Vagina (tissue), 2 donors: ENCODE measurements at regions not wholly inside any gene's neighbourhood (a gene's known extent, or its start where the extent isn't known, plus 50 kb on each side); places are given as distances from the start of the nearest gene placed in this dataset.

Experiments used
- DNase-seq, 2 donors: peaks; one replicate each; pipeline ENCODE4 v3.0.0-alpha.2; 2017; ENCODE audit errors: extremely low spot score in 2 of 2
- H3K27ac ChIP-seq: fragments of 200-600 bp; sonication (generic); one replicate; pipeline ENCODE4 v1.5.1; 2019
- H3K27me3 ChIP-seq: fragments of 200-600 bp; sonication (generic); one replicate; pipeline ENCODE4 v1.5.1; 2019
- H3K36me3 ChIP-seq, 2 donors: fragments of 200-600 bp; sonication (generic); one replicate each; pipeline ENCODE4 v1.5.1; 2017 to 2019
- H3K4me1 ChIP-seq: fragments of 200-600 bp; sonication (generic); one replicate; pipeline ENCODE4 v1.5.1; 2019
- H3K4me3 ChIP-seq, 2 donors: fragments of 200-600 bp; sonication (generic); 1 replicate in 1 of 2; 2 replicates in 1 of 2; pipeline ENCODE4 v1.5.1; 2016 to 2019
- H3K9me3 ChIP-seq: fragments of 200-600 bp; sonication (generic); one replicate; pipeline ENCODE4 v1.5.1; 2019
- POLR2A ChIP-seq, 2 donors: fragments of 450-650 bp; IDR thresholded peaks; one replicate each; pipeline ENCODE4 v1.6.1; 2017; ENCODE audit warnings: antibody characterized with exemption in 2 of 2, mild to moderate bottlenecking in 2 of 2, moderate library complexity in 2 of 2
- POLR2AphosphoS5 ChIP-seq, 2 donors: sonication (generic); formaldehyde crosslinking; IDR thresholded peaks; one replicate each; pipeline ENCODE4 v1.9.0; 2017; ENCODE audit warnings: antibody characterized with exemption in 2 of 2, mild to moderate bottlenecking in 2 of 2, low read depth in 1 of 2; ENCODE audit not compliant: insufficient read depth in 1 of 2
- intact Hi-C: fragments of 100-400 bp; cut with DNase I; formaldehyde crosslinking; loops from one replicate; pipeline ENCODE4 v1.15.1; 2023
- TF ChIP-seq, protein P1 (sequence below), 3 experiments: fragments of 450-650 bp in 2 of 3; fragments of 200-600 bp in 1 of 3; sonication (generic) in 1 of 3; IDR thresholded peaks; one replicate each; pipeline ENCODE4 v1.5.1; 2017 to 2019; ENCODE audit warnings: antibody characterized with exemption in 3 of 3, mild to moderate bottlenecking in 2 of 3, moderate library complexity in 2 of 3

GRCh38 chr7:54392935-54393334 lies 149.2 kb upstream of the VSTM2A start:
- TF ChIP-seq POLR2AphosphoS5 (IDR thresholded peaks at IDR 0.05; ENCODE audit: insufficient read depth in 1 of 2, low read depth in 1 of 2), result no peak
- TF ChIP-seq, protein P1, sequence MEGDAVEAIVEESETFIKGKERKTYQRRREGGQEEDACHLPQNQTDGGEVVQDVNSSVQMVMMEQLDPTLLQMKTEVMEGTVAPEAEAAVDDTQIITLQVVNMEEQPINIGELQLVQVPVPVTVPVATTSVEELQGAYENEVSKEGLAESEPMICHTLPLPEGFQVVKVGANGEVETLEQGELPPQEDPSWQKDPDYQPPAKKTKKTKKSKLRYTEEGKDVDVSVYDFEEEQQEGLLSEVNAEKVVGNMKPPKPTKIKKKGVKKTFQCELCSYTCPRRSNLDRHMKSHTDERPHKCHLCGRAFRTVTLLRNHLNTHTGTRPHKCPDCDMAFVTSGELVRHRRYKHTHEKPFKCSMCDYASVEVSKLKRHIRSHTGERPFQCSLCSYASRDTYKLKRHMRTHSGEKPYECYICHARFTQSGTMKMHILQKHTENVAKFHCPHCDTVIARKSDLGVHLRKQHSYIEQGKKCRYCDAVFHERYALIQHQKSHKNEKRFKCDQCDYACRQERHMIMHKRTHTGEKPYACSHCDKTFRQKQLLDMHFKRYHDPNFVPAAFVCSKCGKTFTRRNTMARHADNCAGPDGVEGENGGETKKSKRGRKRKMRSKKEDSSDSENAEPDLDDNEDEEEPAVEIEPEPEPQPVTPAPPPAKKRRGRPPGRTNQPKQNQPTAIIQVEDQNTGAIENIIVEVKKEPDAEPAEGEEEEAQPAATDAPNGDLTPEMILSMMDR (IDR thresholded peaks at IDR 0.05), result no peak
- TF ChIP-seq POLR2A (IDR thresholded peaks at IDR 0.05), result no peak
- H3K9me3 ChIP-seq, result no peaks in the 10 kb centered on the region

DNA sequence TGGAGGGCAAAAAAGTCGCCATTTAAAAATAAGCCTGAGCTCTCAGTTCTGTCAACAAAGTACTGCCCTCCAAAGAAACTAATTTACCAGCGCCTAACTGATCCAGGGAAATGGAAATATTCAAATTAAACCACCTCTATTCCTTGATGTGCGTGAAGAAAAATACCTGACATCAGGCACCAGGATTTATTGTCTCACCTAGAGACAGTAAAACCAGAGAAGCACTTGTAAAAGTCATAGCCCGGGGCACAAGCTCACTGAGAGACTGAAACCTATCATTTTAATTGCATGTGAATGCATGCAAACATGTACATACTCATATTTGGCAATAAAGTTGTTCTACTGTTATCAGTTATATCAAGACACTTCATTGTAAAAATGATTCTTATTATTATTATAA lies 147.3 kb upstream of the VSTM2A start:
- Histone ChIP-seq H3K27ac (no peak overlapping the region), H3K27me3 (no peaks in the 10 kb centered on the region), H3K36me3 (no peaks in the 10 kb centered on the region), H3K4me1 (no peaks in the 10 kb centered on the region), H3K4me3 (no peak overlapping the region), H3K9me3 (no peaks in the 10 kb centered on the region)
- DNase-seq, result no peak
- intact Hi-C loops, result no loop called here
- TF ChIP-seq POLR2A (IDR thresholded peaks at IDR 0.05), result no peak
- TF ChIP-seq, protein P1 (IDR thresholded peaks at IDR 0.05), result no peak
- no peak for TF ChIP-seq POLR2AphosphoS5 (IDR thresholded peaks at IDR 0.05; ENCODE audit: insufficient read depth in 1 of 2, low read depth in 1 of 2)

More at GRCh38 chr7:54392935-54393334, 149.2 kb upstream of the VSTM2A start:
- Histone ChIP-seq H3K27me3 (no peaks in the 10 kb centered on the region), H3K27ac (no peak overlapping the region), H3K36me3 (no peaks in the 10 kb centered on the region), H3K4me3 (no peak overlapping the region), H3K4me1 (no peaks in the 10 kb centered on the region)
- intact Hi-C loops, result no loop called here
- DNase-seq, result no peak

DNA sequence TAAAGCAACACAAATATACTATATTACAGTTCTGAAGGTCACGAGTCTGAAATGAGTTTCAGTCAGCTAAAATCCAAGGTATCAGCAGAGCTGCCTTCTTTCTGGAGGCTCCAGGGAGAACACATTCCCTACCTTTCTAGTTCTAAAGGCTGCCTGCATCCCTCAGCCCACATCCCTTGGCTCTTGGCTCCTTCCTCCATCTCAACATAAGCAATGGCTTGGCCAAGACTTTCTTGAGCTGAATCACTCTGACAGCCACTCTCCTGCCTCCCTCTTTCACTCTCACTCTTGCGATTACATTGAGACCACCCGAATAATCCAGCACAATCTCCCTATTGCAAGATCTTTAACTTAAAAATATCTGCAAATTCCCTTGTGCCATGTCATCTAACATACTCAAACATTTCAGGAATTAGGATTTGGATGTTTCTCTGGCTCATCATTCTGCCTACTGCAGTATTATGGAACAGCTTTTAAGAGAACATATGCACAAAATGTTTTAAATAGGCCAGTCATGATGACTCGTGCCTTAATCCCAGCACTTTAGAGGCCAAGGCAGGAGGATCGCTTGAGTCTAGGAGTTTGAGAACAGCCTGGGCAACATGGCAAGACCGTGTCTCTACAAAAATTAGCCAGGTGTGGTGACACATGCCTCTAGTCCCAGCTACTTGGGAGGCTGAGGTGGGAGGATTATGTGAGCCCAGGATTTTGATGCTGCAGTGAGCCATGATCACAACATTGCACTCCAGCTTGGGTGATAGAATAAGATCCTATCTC lies 144.2 kb upstream of the VSTM2A start:
- Histone ChIP-seq H3K27me3 (no peaks in the 10 kb centered on the region), H3K4me1 (no peaks in the 10 kb centered on the region), H3K4me3 (no peak overlapping the region), H3K36me3 (no peaks in the 10 kb centered on the region), H3K9me3 (no peaks in the 10 kb centered on the region), H3K27ac (no peak overlapping the region)
- TF ChIP-seq, protein P1 (IDR thresholded peaks at IDR 0.05), result no peak
- TF ChIP-seq POLR2A (IDR thresholded peaks at IDR 0.05) (no peak), POLR2AphosphoS5 (IDR thresholded peaks at IDR 0.05; ENCODE audit: insufficient read depth in 1 of 2, low read depth in 1 of 2) (no peak)
- intact Hi-C loops, result no loop called here
- no peak for DNase-seq

- H3K4me1 ChIP-seq, result no peaks in the 10 kb centered on the region
- intact Hi-C loops, result no loop called here
- no peak overlapping the region for H3K4me3 ChIP-seq
- H3K27ac ChIP-seq, result no peak overlapping the region
- no peaks in the 10 kb centered on the region for H3K27me3 ChIP-seq
- TF ChIP-seq, protein P1 (IDR thresholded peaks at IDR 0.05), result no peak
- TF ChIP-seq POLR2A (IDR thresholded peaks at IDR 0.05) (no peak), POLR2AphosphoS5 (IDR thresholded peaks at IDR 0.05; ENCODE audit: insufficient read depth in 1 of 2, low read depth in 1 of 2) (no peak)
- no peaks in the 10 kb centered on the region for H3K9me3 ChIP-seq
- DNase-seq, result no peak
- no peaks in the 10 kb centered on the region for H3K36me3 ChIP-seq
Observed at GRCh38 chr7:54398863-54399262, 143.3 kb upstream of the VSTM2A start.

DNA sequence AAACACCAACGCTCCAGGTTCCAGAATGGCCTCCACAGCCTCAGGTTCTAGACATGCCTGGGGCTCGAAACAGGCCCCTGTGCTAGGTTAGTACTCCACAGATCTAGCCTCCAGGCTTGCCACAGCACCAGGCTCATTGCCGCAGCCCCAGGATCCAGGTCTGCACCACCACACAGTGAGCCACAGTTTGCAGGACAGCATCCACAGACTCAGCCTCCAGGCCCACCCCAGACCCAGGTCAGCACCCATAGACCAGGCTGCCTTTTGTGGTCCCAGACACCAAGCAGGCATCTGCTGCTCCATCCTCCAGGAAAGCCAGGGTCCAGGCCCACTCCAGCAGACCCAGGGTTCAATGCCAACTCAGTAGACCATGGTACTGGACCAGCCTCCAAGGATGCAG lies 132.3 kb upstream of the VSTM2A start:
- Histone ChIP-seq H3K27me3 (no peaks in the 10 kb centered on the region), H3K27ac (no peak overlapping the region), H3K4me3 (no peak overlapping the region), H3K9me3 (no peaks in the 10 kb centered on the region), H3K4me1 (no peaks in the 10 kb centered on the region), H3K36me3 (no peaks in the 10 kb centered on the region)
- intact Hi-C loops, result loop anchor here (5.0 kb wide), 1 partner anchor 1207 kb away; no protein-coding TSS in a partner anchor
- no peak for DNase-seq
- TF ChIP-seq, protein P1 (IDR thresholded peaks at IDR 0.05), result no peak
- no peak for TF ChIP-seq POLR2A (IDR thresholded peaks at IDR 0.05)
- TF ChIP-seq POLR2AphosphoS5 (IDR thresholded peaks at IDR 0.05; ENCODE audit: insufficient read depth in 1 of 2, low read depth in 1 of 2), result no peak
